G401 (cell line): ENCODE measurements at regions not wholly inside any gene's neighbourhood (a gene's known extent, or its start where the extent isn't known, plus 50 kb on each side); places are given as distances from the start of the nearest gene placed in this dataset.

Experiments
- DNase-seq: peaks from one replicate; pipeline ENCODE4 v3.0.0-alpha.2; 2015; ENCODE audit warnings: low spot score
- in situ Hi-C: cut with HindIII; loops from 2 replicates; pipeline ENCODE4 v1.10.0; 2016; ENCODE audit warnings: low sequenced_read_pairs, mixed read lengths

DNA sequence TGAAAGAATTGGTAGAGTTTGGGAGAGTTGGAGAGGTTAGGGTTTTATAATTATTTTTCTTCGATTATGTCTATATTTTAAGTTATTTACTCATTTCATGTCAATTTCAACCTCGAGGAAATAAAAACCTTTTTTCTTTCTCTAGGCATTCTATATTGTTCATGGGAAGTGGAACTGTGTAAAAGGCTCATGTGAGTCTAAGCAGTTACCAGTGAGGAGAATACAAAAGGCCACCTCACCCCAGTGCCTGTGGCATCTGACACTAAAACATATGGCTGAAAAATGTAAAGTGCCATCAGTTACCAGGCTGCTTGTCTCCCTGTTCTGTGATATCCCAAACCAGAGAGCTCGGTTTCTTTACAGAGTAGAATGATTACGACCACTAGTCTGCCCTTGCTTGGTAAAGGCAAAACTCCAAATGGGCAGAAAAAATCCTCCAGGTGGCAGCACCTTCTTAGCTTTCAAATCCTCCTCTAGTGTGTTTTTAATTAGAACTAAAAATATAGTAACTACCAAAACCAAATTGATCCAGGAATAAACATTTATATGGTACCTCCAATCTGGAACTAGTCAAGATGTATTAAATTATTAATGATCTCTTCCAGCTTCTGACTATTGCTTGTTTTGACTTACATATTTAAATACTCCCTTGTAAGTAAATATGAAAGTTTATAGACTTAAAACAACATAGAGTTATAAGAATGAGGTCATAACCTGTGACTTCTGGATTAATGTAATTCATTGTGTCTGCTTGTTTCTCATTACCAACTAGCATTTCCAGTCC is 122.6 kb upstream of the MCHR2 start:
- peak; percentile 59 for DNase-seq
- in situ Hi-C loops, result loop anchor here (10.0 kb wide), 1 partner anchor 538 kb away; no protein-coding TSS in a partner anchor

DNA sequence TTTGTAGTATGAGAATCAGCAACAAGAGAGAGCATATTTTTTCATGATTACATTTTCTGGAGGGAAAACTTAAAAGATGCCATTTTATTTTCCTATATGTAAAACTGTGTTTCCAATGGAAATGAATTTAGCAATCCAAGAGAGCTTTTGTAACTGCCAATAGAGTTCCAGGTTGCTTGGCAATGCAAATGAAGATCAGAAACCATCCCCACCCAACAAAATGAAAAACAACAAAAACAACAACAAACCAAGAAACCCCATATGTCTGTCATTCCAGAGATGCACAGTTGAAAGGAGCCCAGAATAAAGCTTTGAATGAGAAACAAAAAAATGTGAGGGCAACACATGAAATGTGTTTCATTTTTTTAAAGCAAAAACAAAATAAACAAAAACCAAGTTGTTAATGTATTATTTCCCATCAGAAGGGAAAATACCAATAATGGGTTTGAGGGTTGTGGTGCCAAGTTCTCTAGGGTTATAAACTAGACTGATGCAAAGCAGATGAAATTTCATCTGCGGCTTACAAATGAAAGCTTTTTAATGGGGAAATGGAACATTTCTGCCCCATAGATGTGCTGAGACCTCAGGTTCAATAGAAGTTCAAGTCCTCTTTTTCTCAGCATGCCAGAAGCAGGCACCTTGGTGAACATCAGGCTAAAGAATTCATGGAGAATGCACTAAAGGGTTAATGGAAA is 121.5 kb upstream of the MCHR2 start:
- in situ Hi-C loops, result loop anchor here (10.0 kb wide), 1 partner anchor 539 kb away; no protein-coding TSS in a partner anchor
- DNase-seq, result no peak

DNA sequence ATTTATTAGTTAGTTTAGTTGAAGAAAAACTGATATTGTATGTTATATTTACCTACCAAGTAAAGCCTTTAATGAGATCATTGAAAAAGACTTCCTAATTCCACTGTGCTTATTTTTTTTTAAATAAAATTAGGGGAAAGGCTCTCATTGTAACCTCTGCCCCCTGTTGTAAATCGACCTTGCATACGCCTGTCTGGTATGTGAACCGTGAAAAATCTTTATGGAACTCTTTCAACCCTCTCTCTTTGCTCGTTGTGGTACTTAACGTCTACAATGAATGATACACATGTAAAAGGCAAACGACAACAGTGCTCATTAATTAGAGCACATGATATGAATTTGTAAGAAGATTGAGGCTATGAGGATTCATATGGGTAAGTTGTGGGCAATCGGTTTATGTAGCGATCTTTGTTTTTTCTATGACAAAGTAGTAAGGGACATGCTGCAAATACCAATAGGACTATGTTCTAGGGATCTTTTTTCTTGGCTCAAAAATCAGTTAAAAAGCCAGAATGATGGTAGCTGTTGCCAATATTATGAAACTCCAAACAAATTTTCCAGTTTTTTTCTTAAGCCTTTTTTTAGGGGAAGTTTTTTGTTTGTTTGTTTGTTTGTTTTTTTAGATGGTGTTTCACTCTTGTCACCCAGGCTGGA is 119.0 kb upstream of the MCHR2 start:
- no peak for DNase-seq
- in situ Hi-C loops, result loop anchor here (10.0 kb wide), 1 partner anchor 542 kb away; no protein-coding TSS in a partner anchor

DNA sequence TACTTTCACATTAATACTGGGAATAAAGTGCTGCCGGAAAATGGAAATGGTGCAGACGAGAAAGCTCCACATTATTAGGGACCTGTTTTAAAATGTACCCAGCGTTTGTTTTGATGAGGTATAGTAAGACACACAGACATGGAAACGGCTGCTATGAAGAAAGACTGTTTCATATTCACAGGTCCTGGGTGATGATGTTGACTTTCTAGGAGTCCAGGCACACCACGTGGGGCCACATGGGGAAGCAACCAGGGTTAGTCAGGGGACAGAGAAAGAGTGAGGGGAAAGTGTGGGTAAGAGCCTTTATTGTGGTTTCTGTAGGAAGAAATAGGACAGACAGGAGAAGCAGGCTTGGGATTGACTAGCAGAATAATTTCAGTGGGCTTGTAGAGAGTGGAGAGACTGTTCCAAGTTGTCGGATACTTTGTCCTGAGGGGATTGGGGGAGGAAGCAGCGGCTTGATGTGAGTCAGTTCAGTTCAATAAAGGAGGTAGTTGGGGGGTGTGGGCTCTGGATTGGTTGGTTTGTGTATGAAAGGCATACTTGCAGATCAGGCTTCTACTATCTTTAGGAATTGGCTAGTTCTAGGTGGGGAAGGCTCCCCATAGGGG is 112.0 kb upstream of the MCHR2 start:
- in situ Hi-C loops, result no loop called here
- no peak for DNase-seq

DNA sequence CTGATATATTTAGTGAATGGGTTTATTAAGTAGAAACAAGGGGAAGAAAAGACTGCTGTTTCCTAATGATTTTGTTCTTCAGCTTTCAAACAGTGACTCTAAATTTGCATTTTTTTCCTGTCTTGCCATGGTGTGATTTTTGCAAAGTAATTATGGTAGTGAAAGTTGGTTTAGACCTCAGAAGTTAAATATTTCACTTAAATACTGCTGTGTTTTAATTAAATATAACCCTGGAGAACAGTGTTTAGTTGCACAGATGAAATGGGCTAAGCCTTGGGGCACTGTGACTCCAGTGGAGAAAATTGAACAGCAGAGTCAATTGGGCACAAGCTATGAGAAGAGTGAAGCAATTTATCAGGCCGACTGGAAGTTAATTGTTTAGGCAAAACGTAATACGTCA is 111.1 kb upstream of the MCHR2 start:
- no peak for DNase-seq
- in situ Hi-C loops, result no loop called here

DNA sequence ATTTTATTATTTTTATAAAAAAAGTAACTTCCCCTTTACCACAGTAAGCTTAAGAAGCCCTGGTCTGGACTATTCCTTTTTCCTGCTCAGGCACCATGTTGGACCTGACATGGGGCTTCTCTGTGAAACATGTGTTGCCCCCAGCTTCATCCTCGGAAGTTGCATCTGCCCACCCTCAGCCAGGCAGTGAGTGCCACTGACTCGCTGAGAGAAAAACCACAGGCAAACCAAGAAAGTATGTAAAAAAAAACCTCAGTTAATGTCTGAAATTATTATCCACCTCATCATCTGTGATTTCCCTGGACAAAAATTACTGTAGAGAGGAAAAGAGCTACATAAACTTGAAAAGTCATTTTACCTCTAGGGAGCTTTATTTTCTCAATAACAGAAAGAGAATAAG is 109.9 kb upstream of the MCHR2 start:
- in situ Hi-C loops, result no loop called here
- DNase-seq, result no peak

DNA sequence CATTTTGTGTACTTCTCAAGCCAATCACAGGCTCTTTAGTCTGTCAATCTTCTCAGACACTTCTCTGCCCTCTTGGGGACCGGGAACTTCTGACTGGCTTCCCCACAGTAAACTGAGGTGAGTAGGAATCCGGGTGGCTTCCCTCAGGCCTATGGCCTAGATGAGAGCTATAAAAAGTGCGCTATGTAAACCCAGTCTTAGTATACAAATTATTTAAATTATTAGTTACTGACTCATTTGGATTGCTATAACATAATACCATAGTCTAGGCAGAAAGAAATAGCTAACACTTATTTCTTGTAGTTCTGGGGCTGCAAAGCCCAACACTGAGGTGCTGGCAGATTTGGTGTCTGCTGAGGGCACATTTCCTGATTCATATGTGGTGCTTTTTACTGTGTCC is 109.2 kb upstream of the MCHR2 start:
- in situ Hi-C loops, result no loop called here
- no peak for DNase-seq

DNA sequence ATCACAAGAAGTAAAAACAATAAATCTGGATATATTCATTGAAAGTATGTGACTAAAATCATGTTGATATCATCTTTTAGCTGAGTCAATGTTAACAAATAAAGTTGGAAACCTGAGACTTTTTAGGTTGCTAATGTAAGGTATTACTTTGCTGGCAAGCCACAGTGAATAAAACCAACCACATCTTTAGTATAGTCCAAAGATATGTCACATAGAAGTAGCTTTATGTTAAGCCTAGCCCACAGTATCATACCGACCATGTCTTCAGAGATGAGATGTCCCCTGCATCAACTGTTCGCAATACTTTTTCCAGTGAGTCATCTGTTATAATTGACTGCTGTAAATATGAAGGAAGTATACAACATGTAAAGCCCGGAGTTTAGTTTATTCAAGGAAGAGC is 107.6 kb upstream of the MCHR2 start:
- in situ Hi-C loops, result no loop called here

DNA sequence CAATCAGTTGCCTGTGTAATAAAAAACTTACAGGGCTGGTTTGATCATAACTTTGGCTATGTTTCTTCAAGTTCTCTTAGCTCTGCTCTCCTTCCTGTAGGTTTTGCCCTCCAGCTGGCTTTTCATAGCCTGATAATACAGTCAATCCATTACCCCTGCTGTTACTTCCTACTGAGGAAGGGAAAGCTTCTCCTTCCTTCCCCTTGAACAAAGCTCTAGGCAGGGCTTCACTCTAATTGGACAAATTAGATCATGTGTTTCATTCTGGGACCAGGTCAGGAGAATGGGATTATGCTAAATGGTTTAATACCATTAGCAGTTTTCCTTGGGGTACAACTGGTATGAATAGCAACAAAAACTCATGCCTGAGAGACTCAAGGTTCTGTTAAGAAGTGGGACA is 106.8 kb upstream of the MCHR2 start:
- no peak for DNase-seq
- in situ Hi-C loops, result no loop called here

More for the DNA sequence above, 107.6 kb upstream of the MCHR2 start:
- DNase-seq, result no peak

DNA sequence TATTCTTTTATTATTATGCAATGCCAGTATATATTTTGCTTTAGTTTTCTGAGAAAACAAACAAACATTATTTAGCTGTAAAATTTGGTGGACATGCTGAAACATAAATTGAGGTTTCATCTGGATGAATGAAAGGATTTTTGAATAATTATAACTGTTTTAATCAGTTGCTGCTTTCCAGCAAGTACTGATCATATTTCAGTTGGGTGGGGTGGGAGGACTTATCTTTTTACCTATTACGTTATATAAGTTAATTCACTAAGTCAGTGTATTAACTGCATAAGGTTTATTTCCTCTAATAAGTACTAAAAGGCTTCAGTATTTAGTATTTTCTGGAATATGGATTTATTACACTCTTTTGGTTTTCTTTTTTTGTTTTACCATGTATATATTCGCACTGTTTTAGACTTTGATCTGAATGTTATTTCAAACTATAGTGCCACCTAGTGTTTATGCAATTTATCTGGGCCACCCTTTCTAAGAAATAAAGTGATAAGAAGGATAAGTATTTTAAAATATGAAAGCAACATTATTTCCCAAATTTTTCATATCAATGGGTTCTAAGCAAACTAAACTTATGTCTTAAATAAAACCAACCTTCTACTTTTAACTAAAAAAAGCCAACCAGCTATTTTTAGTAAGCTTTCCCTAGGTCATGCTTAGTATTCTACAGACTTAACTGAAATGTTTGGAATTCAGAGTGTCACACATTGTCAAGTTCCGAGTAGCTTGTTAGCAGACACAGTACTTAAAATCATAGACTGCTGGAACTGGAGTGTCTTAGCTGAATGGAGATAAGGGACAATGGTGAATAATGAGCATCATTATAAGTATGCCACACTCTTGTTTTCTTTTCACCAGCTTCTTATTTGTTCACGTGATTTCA is 105.4 kb upstream of the MCHR2 start:
- in situ Hi-C loops, result no loop called here
- peak; percentile 20 for DNase-seq

DNA sequence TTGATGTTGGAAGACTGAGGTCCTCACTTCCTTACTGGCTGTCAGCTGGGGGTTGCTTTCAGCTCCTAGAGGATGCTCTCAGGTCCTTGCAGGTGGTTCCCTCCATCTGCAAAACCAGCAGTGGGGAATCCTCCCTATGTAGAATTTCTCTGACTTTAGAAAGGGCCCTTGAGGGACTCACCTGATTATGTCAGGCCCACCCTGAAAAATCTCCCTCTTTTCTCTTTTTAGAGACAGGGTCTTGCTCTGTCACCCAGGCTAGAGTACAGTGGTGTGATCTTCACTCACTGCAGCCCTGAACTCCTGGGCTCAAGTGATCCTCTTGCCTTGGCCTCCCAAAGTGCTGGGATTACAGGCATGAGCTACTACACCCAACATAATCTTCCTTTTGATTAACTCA is 102.9 kb upstream of the MCHR2 start:
- in situ Hi-C loops, result no loop called here

DNA sequence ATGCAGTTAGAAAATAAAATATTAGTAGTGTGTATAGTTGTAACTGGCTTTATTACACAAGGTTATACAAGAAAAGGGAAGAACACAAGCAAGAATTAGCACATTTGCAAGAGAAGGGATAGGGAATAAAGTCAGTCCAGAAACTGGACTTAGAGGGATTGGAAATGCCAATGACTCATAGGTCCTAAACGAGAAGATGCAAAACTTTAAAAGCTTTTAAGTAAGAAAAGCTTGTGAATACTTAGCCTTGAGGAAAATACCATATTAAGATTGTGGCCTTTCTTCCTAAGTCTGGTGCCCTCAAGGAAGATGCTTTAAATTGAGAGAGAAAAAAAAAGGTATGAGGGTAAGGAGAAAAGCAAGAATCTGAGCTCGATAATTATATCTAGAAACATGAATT is 102.3 kb upstream of the MCHR2 start:
- in situ Hi-C loops, result no loop called here

More for the DNA sequence above, 102.9 kb upstream of the MCHR2 start:
- no peak for DNase-seq

DNA sequence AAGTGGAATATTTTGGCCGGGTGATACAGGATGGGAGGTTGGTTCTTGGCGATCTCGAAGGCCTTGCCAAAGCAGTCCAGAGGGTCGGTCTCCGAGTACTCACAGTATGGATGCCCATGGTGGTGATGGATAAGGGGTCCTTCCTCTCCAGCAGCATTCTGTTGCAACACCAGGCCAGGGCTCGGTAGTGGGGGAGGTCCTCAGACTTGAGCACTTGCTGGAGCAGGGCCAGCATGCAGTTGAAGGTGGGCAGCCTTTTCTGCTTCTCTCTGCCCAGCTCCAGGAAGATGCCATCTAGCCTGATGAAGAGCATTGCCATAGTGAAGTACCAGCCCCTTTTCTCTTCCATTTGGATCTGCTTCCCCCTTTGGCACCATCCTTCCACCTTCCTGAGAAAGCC is 99.4 kb upstream of the MCHR2 start:
- in situ Hi-C loops, result no loop called here
- no peak for DNase-seq

More for the DNA sequence above, 102.3 kb upstream of the MCHR2 start:
- no peak for DNase-seq

DNA sequence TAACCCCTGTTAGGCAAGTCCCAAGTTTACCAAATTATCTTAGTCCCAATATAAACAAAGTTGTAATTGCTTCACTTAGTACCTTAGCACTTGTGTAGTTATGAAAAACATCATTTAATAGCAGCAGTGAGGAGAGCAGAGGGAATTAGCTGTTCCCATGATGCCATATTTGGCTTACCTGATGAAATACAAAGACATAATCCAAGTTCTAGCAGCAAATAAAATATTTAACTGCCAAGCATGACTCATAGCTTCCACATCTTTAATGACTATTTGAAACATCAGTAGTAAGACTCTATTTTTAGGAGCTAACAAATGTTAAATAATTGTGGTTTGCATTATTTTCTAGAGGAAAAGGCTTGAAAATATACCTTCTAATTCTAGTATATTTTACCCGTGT is 94.0 kb upstream of the MCHR2 start:
- no peak for DNase-seq
- in situ Hi-C loops, result no loop called here

DNA sequence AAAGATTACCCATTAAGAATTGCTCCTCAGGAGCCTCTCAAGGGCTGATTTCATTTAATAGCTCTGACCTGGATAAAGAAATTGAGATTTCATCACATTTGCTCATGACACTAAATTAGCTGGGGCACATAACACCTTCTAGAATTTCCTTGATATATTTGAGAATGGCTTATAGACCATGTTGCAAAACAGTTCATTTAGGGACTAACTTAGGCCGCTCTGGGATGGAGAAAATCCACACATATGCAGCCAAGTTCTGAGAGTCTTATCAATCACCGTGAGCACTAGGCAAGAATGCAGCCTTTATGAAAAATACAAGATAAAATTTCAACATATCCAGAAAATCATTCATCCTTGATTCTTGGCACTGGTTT is 91.0 kb upstream of the MCHR2 start:
- no peak for DNase-seq

DNA sequence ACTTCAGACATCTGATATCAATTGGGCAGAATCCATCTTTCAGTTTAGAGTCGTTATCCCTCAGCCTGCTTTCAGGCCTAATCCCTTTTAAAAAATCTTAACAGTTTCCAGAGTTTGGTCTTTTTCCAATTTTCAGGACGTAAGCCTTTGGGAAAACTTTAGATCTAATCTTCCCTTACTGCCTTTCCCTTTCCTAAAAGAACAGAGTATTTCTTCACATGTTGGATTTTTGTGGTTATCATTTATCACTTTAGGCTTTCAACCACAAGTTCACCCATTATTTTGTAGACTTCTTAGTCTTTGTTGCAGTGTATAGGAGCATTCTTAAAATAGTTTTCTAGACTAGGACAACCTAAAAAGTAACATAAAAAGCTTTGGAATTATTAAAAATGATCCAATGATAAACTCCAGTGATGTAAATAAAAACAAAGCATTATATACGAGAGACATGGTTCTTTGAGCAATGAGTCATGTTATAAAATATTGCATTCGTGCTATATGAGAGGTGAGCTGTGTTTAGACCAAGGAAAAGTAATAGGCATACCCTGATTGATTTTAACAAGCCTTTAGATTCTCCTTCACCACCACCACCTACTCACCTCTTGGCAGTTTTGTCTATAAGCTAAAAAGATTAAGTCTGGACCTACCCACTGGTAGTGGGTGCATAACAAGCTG is 90.4 kb upstream of the MCHR2 start:
- in situ Hi-C loops, result no loop called here
- DNase-seq, result no peak

More for the DNA sequence above, 91.0 kb upstream of the MCHR2 start:
- in situ Hi-C loops, result no loop called here

DNA sequence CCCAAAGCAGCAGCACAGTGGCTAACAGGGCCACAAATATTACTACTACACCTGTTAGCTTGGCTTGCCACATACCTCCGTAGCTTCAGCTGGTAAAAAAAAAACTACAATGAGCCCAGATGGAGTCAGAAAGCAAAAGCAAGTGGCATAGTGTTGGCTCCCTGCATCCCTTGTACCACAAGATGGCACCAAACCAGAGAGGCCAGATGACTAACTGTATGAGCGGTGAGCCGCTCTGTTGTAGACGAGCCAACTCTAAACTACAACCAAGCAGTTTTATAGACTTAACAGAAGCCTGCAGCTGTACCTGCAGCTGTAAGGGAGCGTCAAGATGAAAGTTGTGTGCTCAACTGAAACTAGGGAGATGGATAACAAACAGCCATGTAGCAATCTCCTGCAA is 84.5 kb upstream of the MCHR2 start:
- DNase-seq, result peak; percentile 25
- in situ Hi-C loops, result no loop called here

DNA sequence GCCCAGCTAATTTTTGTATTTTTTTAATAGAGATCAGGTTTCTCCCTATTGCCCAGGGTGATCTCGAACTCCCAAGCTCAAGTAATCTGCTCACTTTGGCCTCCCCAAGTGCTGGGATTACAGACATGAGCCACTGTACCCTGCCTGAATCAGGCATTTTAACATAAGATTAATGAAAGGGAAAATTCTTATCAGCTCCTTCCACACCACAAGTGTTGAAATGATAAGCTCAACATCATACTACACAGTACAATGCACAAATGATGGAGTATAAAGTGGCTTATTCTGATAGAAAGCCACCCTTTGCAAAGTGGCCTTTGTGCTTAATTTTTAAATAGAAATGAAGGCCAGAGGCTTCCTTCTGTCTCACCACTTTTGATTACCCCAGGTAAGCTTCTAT is 71.3 kb upstream of the MCHR2 start:
- in situ Hi-C loops, result no loop called here

More for the DNA sequence above, 71.3 kb upstream of the MCHR2 start:
- DNase-seq, result no peak
